ENCODE measurements at regions not wholly inside any gene's neighbourhood (a gene's known extent, or its start where the extent isn't known, plus 50 kb on each side); places are given as distances from the start of the nearest gene placed in this dataset.

DNA sequence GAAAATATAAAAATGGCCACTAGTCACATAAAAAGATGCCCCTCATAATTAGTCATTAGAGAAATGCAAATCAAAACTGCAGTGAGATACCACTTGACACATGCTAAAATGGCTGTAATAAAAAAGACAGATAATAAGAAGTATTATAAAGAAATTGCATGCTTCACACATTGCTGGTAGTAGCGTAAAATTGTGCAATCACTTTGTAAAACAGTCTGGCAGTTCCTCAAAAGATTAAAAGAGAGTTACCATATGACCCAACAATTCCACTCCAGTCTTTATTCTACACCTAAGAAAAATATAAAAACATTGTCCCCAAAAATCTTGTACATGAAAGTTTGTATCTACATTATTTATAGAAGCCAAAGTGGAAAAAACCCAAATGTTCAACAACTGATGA lies 170.6 kb upstream of the FIGN start:
- TF ChIP-seq, protein P1, sequence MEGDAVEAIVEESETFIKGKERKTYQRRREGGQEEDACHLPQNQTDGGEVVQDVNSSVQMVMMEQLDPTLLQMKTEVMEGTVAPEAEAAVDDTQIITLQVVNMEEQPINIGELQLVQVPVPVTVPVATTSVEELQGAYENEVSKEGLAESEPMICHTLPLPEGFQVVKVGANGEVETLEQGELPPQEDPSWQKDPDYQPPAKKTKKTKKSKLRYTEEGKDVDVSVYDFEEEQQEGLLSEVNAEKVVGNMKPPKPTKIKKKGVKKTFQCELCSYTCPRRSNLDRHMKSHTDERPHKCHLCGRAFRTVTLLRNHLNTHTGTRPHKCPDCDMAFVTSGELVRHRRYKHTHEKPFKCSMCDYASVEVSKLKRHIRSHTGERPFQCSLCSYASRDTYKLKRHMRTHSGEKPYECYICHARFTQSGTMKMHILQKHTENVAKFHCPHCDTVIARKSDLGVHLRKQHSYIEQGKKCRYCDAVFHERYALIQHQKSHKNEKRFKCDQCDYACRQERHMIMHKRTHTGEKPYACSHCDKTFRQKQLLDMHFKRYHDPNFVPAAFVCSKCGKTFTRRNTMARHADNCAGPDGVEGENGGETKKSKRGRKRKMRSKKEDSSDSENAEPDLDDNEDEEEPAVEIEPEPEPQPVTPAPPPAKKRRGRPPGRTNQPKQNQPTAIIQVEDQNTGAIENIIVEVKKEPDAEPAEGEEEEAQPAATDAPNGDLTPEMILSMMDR (IDR thresholded peaks at IDR 0.05 in 8 of 11, conservative IDR thresholded peaks at IDR 0.05 in 3 of 11), result no peak
- no peak for TF ChIP-seq POLR2A (IDR thresholded peaks at IDR 0.05)
- TF ChIP-seq POLR2AphosphoS5 (IDR thresholded peaks at IDR 0.05), result no peak

Data from spleen (tissue), 7 donors.